ENCODE measurements at regions not wholly inside any gene's neighbourhood (a gene's known extent, or its start where the extent isn't known, plus 50 kb on each side); places are given as distances from the start of the nearest gene placed in this dataset.

- no peaks in the 10 kb centered on the region for H3K9me3 ChIP-seq (ENCODE audit: severe bottlenecking)
- H3K27me3 ChIP-seq (ENCODE audit: insufficient read depth, poor library complexity, severe bottlenecking): no peaks in the 10 kb centered on the region
- DNase-seq (ENCODE audit: low spot score) (no peak), ATAC-seq (ENCODE audit: low read depth) (no peak)
- no peaks in the 10 kb centered on the region for H3K36me3 ChIP-seq (ENCODE audit: low read depth)
- TF ChIP-seq CTCF (IDR thresholded peaks at IDR 0.05; ENCODE audit: poor library complexity, severe bottlenecking): no peak
- H3K4me3 ChIP-seq (ENCODE audit: severe bottlenecking): no peak overlapping the region
- no peaks in the 10 kb centered on the region for H3K4me1 ChIP-seq (ENCODE audit: insufficient read depth, poor library complexity, severe bottlenecking)
- H3K27ac ChIP-seq (ENCODE audit: poor library complexity, severe bottlenecking): no peak overlapping the region
Measured at GRCh38 chrX:147468600-147468999, 443.1 kb upstream of the FMR1 start.

GRCh38 chrX:147476008-147476407 lies 435.7 kb upstream of the FMR1 start:
- Histone ChIP-seq H3K4me1 (ENCODE audit: insufficient read depth, poor library complexity, severe bottlenecking) (no peaks in the 10 kb centered on the region), H3K4me3 (ENCODE audit: severe bottlenecking) (no peak overlapping the region), H3K9me3 (ENCODE audit: severe bottlenecking) (no peaks in the 10 kb centered on the region), H3K36me3 (ENCODE audit: low read depth) (no peaks in the 10 kb centered on the region), H3K27me3 (ENCODE audit: insufficient read depth, poor library complexity, severe bottlenecking) (no peaks in the 10 kb centered on the region), H3K27ac (ENCODE audit: poor library complexity, severe bottlenecking) (no peak overlapping the region)
- TF ChIP-seq CTCF (IDR thresholded peaks at IDR 0.05; ENCODE audit: poor library complexity, severe bottlenecking): peak; percentile 44
- no peak for DNase-seq (ENCODE audit: low spot score)
- ATAC-seq (ENCODE audit: low read depth): no peak

- no peaks in the 10 kb centered on the region for H3K9me3 ChIP-seq (ENCODE audit: severe bottlenecking)
- no peak overlapping the region for H3K27ac ChIP-seq (ENCODE audit: poor library complexity, severe bottlenecking)
- no peaks in the 10 kb centered on the region for H3K36me3 ChIP-seq (ENCODE audit: low read depth)
- no peak overlapping the region for H3K4me3 ChIP-seq (ENCODE audit: severe bottlenecking)
- H3K27me3 ChIP-seq (ENCODE audit: insufficient read depth, poor library complexity, severe bottlenecking): no peaks in the 10 kb centered on the region
- TF ChIP-seq CTCF (IDR thresholded peaks at IDR 0.05; ENCODE audit: poor library complexity, severe bottlenecking): no peak
- DNase-seq (ENCODE audit: low spot score): no peak
- no peak for ATAC-seq (ENCODE audit: low read depth)
- no peaks in the 10 kb centered on the region for H3K4me1 ChIP-seq (ENCODE audit: insufficient read depth, poor library complexity, severe bottlenecking)
Measured at GRCh38 chrX:147478899-147479298, 432.8 kb upstream of the FMR1 start.

- no peak overlapping the region for H3K4me3 ChIP-seq (ENCODE audit: severe bottlenecking)
- TF ChIP-seq CTCF (IDR thresholded peaks at IDR 0.05; ENCODE audit: poor library complexity, severe bottlenecking): no peak
- no peak overlapping the region for H3K27ac ChIP-seq (ENCODE audit: poor library complexity, severe bottlenecking)
- no peaks in the 10 kb centered on the region for H3K36me3 ChIP-seq (ENCODE audit: low read depth)
- no peak for DNase-seq (ENCODE audit: low spot score)
- no peaks in the 10 kb centered on the region for H3K4me1 ChIP-seq (ENCODE audit: insufficient read depth, poor library complexity, severe bottlenecking)
- no peaks in the 10 kb centered on the region for H3K9me3 ChIP-seq (ENCODE audit: severe bottlenecking)
- no peak for ATAC-seq (ENCODE audit: low read depth)
- no peaks in the 10 kb centered on the region for H3K27me3 ChIP-seq (ENCODE audit: insufficient read depth, poor library complexity, severe bottlenecking)
Measured at GRCh38 chrX:147485207-147485606, 426.5 kb upstream of the FMR1 start.

- DNase-seq (ENCODE audit: low spot score) (no peak), ATAC-seq (ENCODE audit: low read depth) (no peak)
- H3K4me3 ChIP-seq (ENCODE audit: severe bottlenecking): no peak overlapping the region
- no peak overlapping the region for H3K27ac ChIP-seq (ENCODE audit: poor library complexity, severe bottlenecking)
- no peaks in the 10 kb centered on the region for H3K9me3 ChIP-seq (ENCODE audit: severe bottlenecking)
- no peaks in the 10 kb centered on the region for H3K4me1 ChIP-seq (ENCODE audit: insufficient read depth, poor library complexity, severe bottlenecking)
- no peaks in the 10 kb centered on the region for H3K27me3 ChIP-seq (ENCODE audit: insufficient read depth, poor library complexity, severe bottlenecking)
- TF ChIP-seq CTCF (IDR thresholded peaks at IDR 0.05; ENCODE audit: poor library complexity, severe bottlenecking): no peak
- no peaks in the 10 kb centered on the region for H3K36me3 ChIP-seq (ENCODE audit: low read depth)
Measured at GRCh38 chrX:147494365-147494764, 417.4 kb upstream of the FMR1 start.
